Neural cell (in vitro differentiated cells): ENCODE measurements at regions not wholly inside any gene's neighbourhood (a gene's known extent, or its start where the extent isn't known, plus 50 kb on each side); places are given as distances from the start of the nearest gene placed in this dataset.

ENCODE experiments used
- H2AFZ ChIP-seq: fragments of 200-600, 300-800 bp; sonication (generic), shearing (Covaris generic); 2 replicates; pipeline ENCODE4 v1.6.0; 2014; ENCODE audit warnings: low read depth, mild to moderate bottlenecking, antibody characterized with exemption, low read length, moderate library complexity
- H3F3A ChIP-seq: fragments of 200-600 bp; shearing (Covaris generic); 2 replicates; pipeline ENCODE4 v1.6.1; 2016; ENCODE audit warnings: mild to moderate bottlenecking, moderate library complexity, mixed read lengths, antibody characterized with exemption, low read length; ENCODE audit not compliant: insufficient read depth, poor library complexity, severe bottlenecking
- H3K27ac ChIP-seq: fragments of 200-600, 300-800 bp; sonication (generic), shearing (Covaris generic); 2 replicates; pipeline ENCODE4 v1.5.1; 2014; ENCODE audit warnings: mild to moderate bottlenecking, low read length, moderate library complexity
- H3K27me3 ChIP-seq: fragments of 300-800, 200-600 bp; sonication (generic), shearing (Covaris generic); 2 replicates; pipeline ENCODE4 v1.6.0; 2014; ENCODE audit warnings: mild to moderate bottlenecking, low read depth, low read length, moderate library complexity; ENCODE audit not compliant: insufficient read depth
- H3K36me3 ChIP-seq: fragments of 300-800, 200-600 bp; sonication (generic), shearing (Covaris generic); 2 replicates; pipeline ENCODE4 v1.5.1; 2014; ENCODE audit warnings: mild to moderate bottlenecking, antibody characterized with exemption, low read length, moderate library complexity; ENCODE audit not compliant: insufficient read depth
- H3K4me2 ChIP-seq: fragments of 300-800, 200-600 bp; sonication (generic), shearing (Covaris generic); 2 replicates; pipeline ENCODE4 v1.6.0; 2014; ENCODE audit warnings: mild to moderate bottlenecking, low read length
- H3K4me3 ChIP-seq: fragments of 300-800, 200-600 bp; sonication (generic), shearing (Covaris generic); 2 replicates; pipeline ENCODE4 v1.5.1; 2014; ENCODE audit warnings: mild to moderate bottlenecking, low read length, moderate library complexity
- H3K79me2 ChIP-seq: fragments of 200-600 bp; shearing (Covaris generic); replicated peaks from 2 replicates; pipeline ENCODE4 v1.6.0; 2014; ENCODE audit warnings: mild to moderate bottlenecking, low read length, moderate library complexity; ENCODE audit not compliant: insufficient read depth
- H3K9ac ChIP-seq: fragments of 300-800, 200-600 bp; sonication (generic), shearing (Covaris generic); 2 replicates; pipeline ENCODE4 v1.6.1; 2016; ENCODE audit warnings: mild to moderate bottlenecking, low read length, mixed read lengths
- H3K9me2 ChIP-seq: fragments of 200-600 bp; shearing (Covaris generic); 2 replicates; pipeline ENCODE4 v1.6.1; 2016; ENCODE audit warnings: mild to moderate bottlenecking, low read length, mixed read lengths; ENCODE audit not compliant: insufficient read depth
- H3K9me3 ChIP-seq: fragments of 200-600, 300-800 bp; sonication (generic), shearing (Covaris generic); 2 replicates; pipeline ENCODE4 v1.6.1; 2016; ENCODE audit warnings: mild to moderate bottlenecking, mixed run types, low read length, moderate library complexity, mixed read lengths
- H4K20me1 ChIP-seq: fragments of 200-600 bp; shearing (Covaris generic); 2 replicates; pipeline ENCODE4 v1.6.1; 2016; ENCODE audit warnings: mild to moderate bottlenecking, mixed run types; ENCODE audit not compliant: insufficient read depth
- CTCF ChIP-seq: fragments of 450-650 bp; IDR thresholded peaks from 2 replicates; pipeline ENCODE4 v1.5.1; 2014; ENCODE audit warnings: antibody characterized with exemption, mild to moderate bottlenecking, moderate library complexity; ENCODE audit not compliant: poor library complexity, severe bottlenecking
- EP300 ChIP-seq: fragments of 450-650 bp; conservative IDR thresholded peaks from 2 replicates; pipeline ENCODE4 v1.6.1; 2014; ENCODE audit warnings: antibody characterized with exemption, mild to moderate bottlenecking, moderate library complexity; ENCODE audit not compliant: poor library complexity, severe bottlenecking
- EZH2 ChIP-seq: fragments of 200-600, 300-800 bp; shearing (Covaris generic), sonication (generic); IDR thresholded peaks from 2 replicates; pipeline ENCODE4 v1.6.1; 2014; ENCODE audit warnings: antibody characterized with exemption, low read length, borderline replicate concordance, mild to moderate bottlenecking; ENCODE audit not compliant: insufficient read depth, poor library complexity, severe bottlenecking
- MXI1 ChIP-seq: fragments of 450-650 bp; conservative IDR thresholded peaks from 2 replicates; pipeline ENCODE4 v1.6.1; 2014; ENCODE audit warnings: antibody characterized with exemption, mild to moderate bottlenecking; ENCODE audit not compliant: poor library complexity, severe bottlenecking
- POLR2AphosphoS5 ChIP-seq: IDR thresholded peaks from 2 replicates; pipeline ENCODE4 v1.6.1; 2012
- RAD21 ChIP-seq: fragments of 450-650 bp; conservative IDR thresholded peaks from 2 replicates; pipeline ENCODE4 v1.6.1; 2014; ENCODE audit warnings: antibody characterized with exemption, mild to moderate bottlenecking, moderate library complexity
- REST ChIP-seq: IDR thresholded peaks from 2 replicates; pipeline ENCODE4 v1.6.1; 2012; ENCODE audit warnings: borderline replicate concordance
- SMC3 ChIP-seq: fragments of 450-650 bp; conservative IDR thresholded peaks from 2 replicates; pipeline ENCODE4 v1.6.1; 2014; ENCODE audit warnings: antibody characterized with exemption, mild to moderate bottlenecking, moderate library complexity; ENCODE audit not compliant: poor library complexity
- TAF1 ChIP-seq: IDR thresholded peaks from 2 replicates; pipeline ENCODE4 v1.6.1; 2012; ENCODE audit warnings: low read depth

- H3K27ac ChIP-seq: no peak overlapping the region
- H3K4me2 ChIP-seq: no peak overlapping the region
- no peaks in the 10 kb centered on the region for H3K9me3 ChIP-seq
- no peaks in the 10 kb centered on the region for H3K36me3 ChIP-seq
- no peaks in the 10 kb centered on the region for H4K20me1 ChIP-seq
- H3K27me3 ChIP-seq: no peaks in the 10 kb centered on the region
- no peaks in the 10 kb centered on the region for H3K79me2 ChIP-seq
- no peak overlapping the region for H3K4me3 ChIP-seq
- H3F3A ChIP-seq: no peaks in the 10 kb centered on the region
- H3K9me2 ChIP-seq: no peaks in the 10 kb centered on the region
- no peak overlapping the region for H2AFZ ChIP-seq
- TF ChIP-seq CTCF: no peak
- no peak for TF ChIP-seq MXI1
- no peak for TF ChIP-seq SMC3
- no peak for TF ChIP-seq EP300
- no peak for TF ChIP-seq REST
- no peak for TF ChIP-seq RAD21
- TF ChIP-seq POLR2AphosphoS5: no peak
- no peak for TF ChIP-seq EZH2
- TF ChIP-seq TAF1: no peak
- no peak overlapping the region for H3K9ac ChIP-seq
These were observed 110.0 kb downstream of the TRIB2 start for GRCh38 chr2:12826781-12827180.

GRCh38 chr2:12827721-12828120 is 111.0 kb downstream of the TRIB2 start:
- H3K36me3 ChIP-seq: no peaks in the 10 kb centered on the region
- H3K79me2 ChIP-seq: no peaks in the 10 kb centered on the region
- no peaks in the 10 kb centered on the region for H3K27me3 ChIP-seq
- H3K27ac ChIP-seq: no peak overlapping the region
- no peak overlapping the region for H3K4me3 ChIP-seq
- H2AFZ ChIP-seq: no peak overlapping the region
- no peaks in the 10 kb centered on the region for H4K20me1 ChIP-seq
- H3F3A ChIP-seq: no peaks in the 10 kb centered on the region
- H3K9me3 ChIP-seq: no peaks in the 10 kb centered on the region
- H3K4me2 ChIP-seq: no peak overlapping the region
- H3K9ac ChIP-seq: no peak overlapping the region
- TF ChIP-seq TAF1: no peak
- TF ChIP-seq EZH2: no peak
- no peak for TF ChIP-seq RAD21
- no peak for TF ChIP-seq SMC3
- no peak for TF ChIP-seq CTCF
- no peak for TF ChIP-seq REST
- no peak for TF ChIP-seq EP300
- no peak for TF ChIP-seq POLR2AphosphoS5
- TF ChIP-seq MXI1: no peak
- no peaks in the 10 kb centered on the region for H3K9me2 ChIP-seq
